HG02642 (cell line): ENCODE measurements at regions not wholly inside any gene's neighbourhood (a gene's known extent, or its start where the extent isn't known, plus 50 kb on each side); places are given as distances from the start of the nearest gene placed in this dataset.
"Not testable (repeated sequence)": the region's sequence is repeated elsewhere in the genome, so short reads cannot be mapped to it uniquely, and the experiment has no call there.

ENCODE experiments used
- ATAC-seq: cut with Tn5 transposase; IDR thresholded peaks from one replicate; pipeline ENCODE4 v1.9.1; 2021; ENCODE audit warnings: mild to moderate bottlenecking; ENCODE audit not compliant: unreplicated experiment, poor library complexity

GRCh38 chr15:95679847-95680582 lies 650.5 kb upstream of the NR2F2 start:
- ATAC-seq, result no peak

GRCh38 chr15:95680728-95681127 lies 649.8 kb upstream of the NR2F2 start:
- ATAC-seq, result no peak

- no peak for ATAC-seq
Observed at GRCh38 chr15:95681836-95682544, 648.5 kb upstream of the NR2F2 start.

- ATAC-seq, result no peak
Observed at GRCh38 chr15:95684126-95684525, 646.4 kb upstream of the NR2F2 start.

- no peak for ATAC-seq
Observed at GRCh38 chr15:95684693-95685115, 645.8 kb upstream of the NR2F2 start.

- no peak for ATAC-seq
Observed at GRCh38 chr15:95687061-95687460, 643.4 kb upstream of the NR2F2 start.

GRCh38 chr15:95687686-95688085 lies 642.8 kb upstream of the NR2F2 start:
- no peak for ATAC-seq

GRCh38 chr15:95690631-95691340 lies 639.7 kb upstream of the NR2F2 start:
- ATAC-seq, result no peak

- no peak for ATAC-seq
Observed at GRCh38 chr15:95693917-95694316, 636.6 kb upstream of the NR2F2 start.

GRCh38 chr15:95698230-95698629 lies 632.3 kb upstream of the NR2F2 start:
- no peak for ATAC-seq

- no peak for ATAC-seq
Observed at GRCh38 chr15:95698951-95699350, 631.5 kb upstream of the NR2F2 start.

- ATAC-seq, result no peak
Observed at GRCh38 chr15:95699578-95699977, 630.9 kb upstream of the NR2F2 start.

GRCh38 chr15:95700692-95701091 lies 629.8 kb upstream of the NR2F2 start:
- not testable (repeated sequence) for ATAC-seq

- ATAC-seq, result no peak
Observed at GRCh38 chr15:95701410-95701809, 629.1 kb upstream of the NR2F2 start.

GRCh38 chr15:95709959-95710695 lies 620.4 kb upstream of the NR2F2 start:
- ATAC-seq, result no peak

- ATAC-seq, result no peak
Observed at GRCh38 chr15:95712785-95713184, 617.7 kb upstream of the NR2F2 start.

- ATAC-seq, result no peak
Observed at GRCh38 chr15:95713324-95713723, 617.2 kb upstream of the NR2F2 start.

GRCh38 chr15:95715116-95715903 lies 615.2 kb upstream of the NR2F2 start:
- ATAC-seq, result no peak

- ATAC-seq, result no peak
Observed at GRCh38 chr15:95715906-95716656, 614.4 kb upstream of the NR2F2 start.
